ENCODE measurements at regions not wholly inside any gene's neighbourhood (a gene's known extent, or its start where the extent isn't known, plus 50 kb on each side); places are given as distances from the start of the nearest gene placed in this dataset.

GRCh38 chr2:163008642-163009041 is 170.1 kb upstream of the KCNH7 start:
- intact Hi-C loops (cut with DNase I): no loop called here
- Histone ChIP-seq H3K27me3 (no peaks in the 10 kb centered on the region), H3K27ac (no peak overlapping the region), H3K9me3 (no peaks in the 10 kb centered on the region), H3K36me3 (replicated peaks in 1 of 2; ENCODE audit: insufficient read depth in 1 of 2, low read depth in 2 of 2) (no peaks in the 10 kb centered on the region), H3K4me1 (no peaks in the 10 kb centered on the region), H3K4me3 (no peak overlapping the region)
- no peak for DNase-seq
- TF ChIP-seq, protein P1, sequence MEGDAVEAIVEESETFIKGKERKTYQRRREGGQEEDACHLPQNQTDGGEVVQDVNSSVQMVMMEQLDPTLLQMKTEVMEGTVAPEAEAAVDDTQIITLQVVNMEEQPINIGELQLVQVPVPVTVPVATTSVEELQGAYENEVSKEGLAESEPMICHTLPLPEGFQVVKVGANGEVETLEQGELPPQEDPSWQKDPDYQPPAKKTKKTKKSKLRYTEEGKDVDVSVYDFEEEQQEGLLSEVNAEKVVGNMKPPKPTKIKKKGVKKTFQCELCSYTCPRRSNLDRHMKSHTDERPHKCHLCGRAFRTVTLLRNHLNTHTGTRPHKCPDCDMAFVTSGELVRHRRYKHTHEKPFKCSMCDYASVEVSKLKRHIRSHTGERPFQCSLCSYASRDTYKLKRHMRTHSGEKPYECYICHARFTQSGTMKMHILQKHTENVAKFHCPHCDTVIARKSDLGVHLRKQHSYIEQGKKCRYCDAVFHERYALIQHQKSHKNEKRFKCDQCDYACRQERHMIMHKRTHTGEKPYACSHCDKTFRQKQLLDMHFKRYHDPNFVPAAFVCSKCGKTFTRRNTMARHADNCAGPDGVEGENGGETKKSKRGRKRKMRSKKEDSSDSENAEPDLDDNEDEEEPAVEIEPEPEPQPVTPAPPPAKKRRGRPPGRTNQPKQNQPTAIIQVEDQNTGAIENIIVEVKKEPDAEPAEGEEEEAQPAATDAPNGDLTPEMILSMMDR (IDR thresholded peaks at IDR 0.05): no peak
- no peak for TF ChIP-seq POLR2A (IDR thresholded peaks at IDR 0.05)
- ATAC-seq: no peak
- 70 to 77% methylated on average over 2 of the region's 2 CpGs for WGBS, 2 donors

- ATAC-seq: no peak
- intact Hi-C loops (cut with DNase I): no loop called here
- Histone ChIP-seq H3K36me3 (replicated peaks in 1 of 2; ENCODE audit: insufficient read depth in 1 of 2, low read depth in 2 of 2) (no peaks in the 10 kb centered on the region), H3K4me1 (no peaks in the 10 kb centered on the region), H3K4me3 (no peak overlapping the region), H3K27me3 (no peaks in the 10 kb centered on the region), H3K9me3 (no peaks in the 10 kb centered on the region), H3K27ac (no peak overlapping the region)
- no peak for DNase-seq
- TF ChIP-seq POLR2A (IDR thresholded peaks at IDR 0.05): no peak
- TF ChIP-seq, protein P1 (IDR thresholded peaks at IDR 0.05): no peak
These were observed 156.2 kb upstream of the KCNH7 start for GRCh38 chr2:162994718-162995117.

- no peaks in the 10 kb centered on the region for H3K27me3 ChIP-seq
- ATAC-seq (no peak), DNase-seq (no peak)
- no peak overlapping the region for H3K4me3 ChIP-seq
- 44 to 49% methylated on average over 3 of the region's 3 CpGs for WGBS, 2 donors
- no peak for TF ChIP-seq POLR2A (IDR thresholded peaks at IDR 0.05)
- TF ChIP-seq, protein P1 (IDR thresholded peaks at IDR 0.05): no peak
- no peaks in the 10 kb centered on the region for H3K4me1 ChIP-seq
- H3K36me3 ChIP-seq (replicated peaks in 1 of 2; ENCODE audit: insufficient read depth in 1 of 2, low read depth in 2 of 2): no peaks in the 10 kb centered on the region
- H3K27ac ChIP-seq: no peak overlapping the region
- no peaks in the 10 kb centered on the region for H3K9me3 ChIP-seq
- intact Hi-C loops (cut with DNase I): no loop called here
These were observed 154.3 kb upstream of the KCNH7 start for GRCh38 chr2:162992828-162993227.

DNA sequence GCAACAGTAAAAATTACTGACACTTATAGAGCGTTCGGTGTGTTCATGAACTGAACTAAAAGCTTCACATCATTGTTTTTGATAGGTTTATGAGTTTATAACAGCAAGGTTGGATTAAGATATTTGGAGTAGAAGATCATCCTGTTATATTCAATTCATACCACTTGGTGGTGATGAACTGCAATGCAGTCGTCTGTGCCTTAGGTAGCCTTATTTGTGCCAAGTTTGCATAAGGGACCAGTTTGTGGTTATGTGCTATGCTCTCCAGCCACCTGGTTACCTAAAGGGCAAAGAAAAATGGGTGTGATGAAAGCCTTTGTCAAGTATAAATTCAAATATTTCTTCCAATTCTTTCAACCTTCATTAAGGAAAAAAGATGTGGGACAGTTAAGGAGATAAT is 150.9 kb upstream of the KCNH7 start:
- no peaks in the 10 kb centered on the region for H3K9me3 ChIP-seq
- H3K36me3 ChIP-seq (replicated peaks in 1 of 2; ENCODE audit: insufficient read depth in 1 of 2, low read depth in 2 of 2): no peaks in the 10 kb centered on the region
- no peak overlapping the region for H3K4me3 ChIP-seq
- H3K27ac ChIP-seq: no peak overlapping the region
- TF ChIP-seq, protein P1 (IDR thresholded peaks at IDR 0.05): peak in 2 of 7 experiments; percentile 9 to 10
- no peak for TF ChIP-seq POLR2A (IDR thresholded peaks at IDR 0.05)
- DNase-seq (no peak), ATAC-seq (no peak)
- H3K27me3 ChIP-seq: no peaks in the 10 kb centered on the region
- 35 to 44% methylated on average over 3 of the region's 3 CpGs for WGBS, 2 donors
- intact Hi-C loops (cut with DNase I): no loop called here
- H3K4me1 ChIP-seq: no peaks in the 10 kb centered on the region

GRCh38 chr2:162974771-162975170 is 136.2 kb upstream of the KCNH7 start:
- Histone ChIP-seq H3K27ac (no peak overlapping the region), H3K4me1 (no peaks in the 10 kb centered on the region), H3K36me3 (replicated peaks in 1 of 2; ENCODE audit: insufficient read depth in 1 of 2, low read depth in 2 of 2) (no peaks in the 10 kb centered on the region), H3K4me3 (no peak overlapping the region), H3K9me3 (no peaks in the 10 kb centered on the region), H3K27me3 (no peaks in the 10 kb centered on the region)
- WGBS, 2 donors: 78 to 85% methylated on average over 2 of the region's 2 CpGs
- intact Hi-C loops (cut with DNase I): no loop called here
- TF ChIP-seq POLR2A (IDR thresholded peaks at IDR 0.05): no peak
- TF ChIP-seq, protein P1 (IDR thresholded peaks at IDR 0.05): no peak
- no peak for DNase-seq
- ATAC-seq: no peak

Measured in body of pancreas (tissue), 4 donors.